ENCODE measurements at regions not wholly inside any gene's neighbourhood (a gene's known extent, or its start where the extent isn't known, plus 50 kb on each side); places are given as distances from the start of the nearest gene placed in this dataset.

GRCh38 chr3:193984876-193985275, 151.1 kb upstream of the HES1 start:
- DNase-seq = no peak

GRCh38 chr3:193987186-193987585, 148.8 kb upstream of the HES1 start:
- WGBS (ENCODE audit: insufficient coverage, low lambda C conversion rate) = 58% methylated on average over 4 of the region's 5 CpGs
- Histone ChIP-seq H3K27ac (ENCODE audit: low read length) (no peak overlapping the region), H3K9me3 (ENCODE audit: control insufficient read depth, low read depth, low read length) (no peaks in the 10 kb centered on the region), H3K36me3 (ENCODE audit: control insufficient read depth, insufficient read depth, low read length) (no peaks in the 10 kb centered on the region), H3K27me3 (ENCODE audit: control insufficient read depth, insufficient read depth, low read length) (no peaks in the 10 kb centered on the region), H3K4me3 (ENCODE audit: low read length) (no peak overlapping the region), H3K4me1 (ENCODE audit: control insufficient read depth, insufficient read depth, low read length) (no peaks in the 10 kb centered on the region)
- DNase-seq = no peak

More at GRCh38 chr3:193984876-193985275, 151.1 kb upstream of the HES1 start:
- no peak overlapping the region for H3K4me3 ChIP-seq (ENCODE audit: low read length)
- H3K27ac ChIP-seq (ENCODE audit: low read length) = no peak overlapping the region
- H3K27me3 ChIP-seq (ENCODE audit: control insufficient read depth, insufficient read depth, low read length) = no peaks in the 10 kb centered on the region
- no peaks in the 10 kb centered on the region for H3K9me3 ChIP-seq (ENCODE audit: control insufficient read depth, low read depth, low read length)
- H3K4me1 ChIP-seq (ENCODE audit: control insufficient read depth, insufficient read depth, low read length) = no peaks in the 10 kb centered on the region
- no CpG with 5 or more reads among the region's 6 CpGs for WGBS (ENCODE audit: insufficient coverage, low lambda C conversion rate)
- no peaks in the 10 kb centered on the region for H3K36me3 ChIP-seq (ENCODE audit: control insufficient read depth, insufficient read depth, low read length)

- WGBS (ENCODE audit: insufficient coverage, low lambda C conversion rate) = no CpG with 5 or more reads among the region's 1 CpG
- no peaks in the 10 kb centered on the region for H3K36me3 ChIP-seq (ENCODE audit: control insufficient read depth, insufficient read depth, low read length)
- H3K4me3 ChIP-seq (ENCODE audit: low read length) = no peak overlapping the region
- H3K27ac ChIP-seq (ENCODE audit: low read length) = no peak overlapping the region
- DNase-seq = no peak
- no peaks in the 10 kb centered on the region for H3K4me1 ChIP-seq (ENCODE audit: control insufficient read depth, insufficient read depth, low read length)
- no peaks in the 10 kb centered on the region for H3K27me3 ChIP-seq (ENCODE audit: control insufficient read depth, insufficient read depth, low read length)
- no peaks in the 10 kb centered on the region for H3K9me3 ChIP-seq (ENCODE audit: control insufficient read depth, low read depth, low read length)
These were observed 146.8 kb upstream of the HES1 start for GRCh38 chr3:193989186-193989585.

GRCh38 chr3:193991666-193992424, 144.1 kb upstream of the HES1 start:
- peaks cover 4% of the 10 kb centered on the region for H3K4me1 ChIP-seq (ENCODE audit: control insufficient read depth, insufficient read depth, low read length)
- no CpG with 5 or more reads among the region's 14 CpGs for WGBS (ENCODE audit: insufficient coverage, low lambda C conversion rate)
- no peaks in the 10 kb centered on the region for H3K27me3 ChIP-seq (ENCODE audit: control insufficient read depth, insufficient read depth, low read length)
- H3K36me3 ChIP-seq (ENCODE audit: control insufficient read depth, insufficient read depth, low read length) = no peaks in the 10 kb centered on the region
- no peak overlapping the region for H3K4me3 ChIP-seq (ENCODE audit: low read length)
- no peak overlapping the region for H3K27ac ChIP-seq (ENCODE audit: low read length)
- no peaks in the 10 kb centered on the region for H3K9me3 ChIP-seq (ENCODE audit: control insufficient read depth, low read depth, low read length)
- no peak for DNase-seq

GRCh38 chr3:193992425-193993037, 143.4 kb upstream of the HES1 start:
- DNase-seq = no peak
- 30% methylated on average over 1 of the region's 2 CpGs for WGBS (ENCODE audit: insufficient coverage, low lambda C conversion rate)
- Histone ChIP-seq H3K27ac (ENCODE audit: low read length) (no peak overlapping the region), H3K27me3 (ENCODE audit: control insufficient read depth, insufficient read depth, low read length) (no peaks in the 10 kb centered on the region), H3K4me1 (ENCODE audit: control insufficient read depth, insufficient read depth, low read length) (peaks cover 4% of the 10 kb centered on the region), H3K36me3 (ENCODE audit: control insufficient read depth, insufficient read depth, low read length) (no peaks in the 10 kb centered on the region), H3K9me3 (ENCODE audit: control insufficient read depth, low read depth, low read length) (no peaks in the 10 kb centered on the region), H3K4me3 (ENCODE audit: low read length) (no peak overlapping the region)

GRCh38 chr3:193996221-193996620, 139.7 kb upstream of the HES1 start:
- WGBS (ENCODE audit: insufficient coverage, low lambda C conversion rate) = 100% methylated on average over 1 of the region's 7 CpGs
- H3K36me3 ChIP-seq (ENCODE audit: control insufficient read depth, insufficient read depth, low read length) = no peaks in the 10 kb centered on the region

GRCh38 chr3:193996641-193997089, 139.3 kb upstream of the HES1 start:
- no peak overlapping the region for H3K27ac ChIP-seq (ENCODE audit: low read length)
- no peaks in the 10 kb centered on the region for H3K27me3 ChIP-seq (ENCODE audit: control insufficient read depth, insufficient read depth, low read length)
- no peak for DNase-seq
- WGBS (ENCODE audit: insufficient coverage, low lambda C conversion rate) = no CpG with 5 or more reads among the region's 6 CpGs
- H3K4me1 ChIP-seq (ENCODE audit: control insufficient read depth, insufficient read depth, low read length) = peaks cover 4% of the 10 kb centered on the region
- no peak overlapping the region for H3K4me3 ChIP-seq (ENCODE audit: low read length)
- no peaks in the 10 kb centered on the region for H3K9me3 ChIP-seq (ENCODE audit: control insufficient read depth, low read depth, low read length)
- no peaks in the 10 kb centered on the region for H3K36me3 ChIP-seq (ENCODE audit: control insufficient read depth, insufficient read depth, low read length)

More at GRCh38 chr3:193996221-193996620, 139.7 kb upstream of the HES1 start:
- Histone ChIP-seq H3K9me3 (ENCODE audit: control insufficient read depth, low read depth, low read length) (no peaks in the 10 kb centered on the region), H3K27me3 (ENCODE audit: control insufficient read depth, insufficient read depth, low read length) (no peaks in the 10 kb centered on the region), H3K27ac (ENCODE audit: low read length) (no peak overlapping the region), H3K4me3 (ENCODE audit: low read length) (no peak overlapping the region), H3K4me1 (ENCODE audit: control insufficient read depth, insufficient read depth, low read length) (peaks cover 4% of the 10 kb centered on the region)
- DNase-seq = no peak

GRCh38 chr3:193997228-193998122, 138.5 kb upstream of the HES1 start:
- Histone ChIP-seq H3K27me3 (ENCODE audit: control insufficient read depth, insufficient read depth, low read length) (no peaks in the 10 kb centered on the region), H3K4me3 (ENCODE audit: low read length) (no peak overlapping the region), H3K4me1 (ENCODE audit: control insufficient read depth, insufficient read depth, low read length) (peaks cover 5% of the 10 kb centered on the region), H3K9me3 (ENCODE audit: control insufficient read depth, low read depth, low read length) (no peaks in the 10 kb centered on the region), H3K36me3 (ENCODE audit: control insufficient read depth, insufficient read depth, low read length) (no peaks in the 10 kb centered on the region), H3K27ac (ENCODE audit: low read length) (no peak overlapping the region)
- no peak for DNase-seq
- 100% methylated on average over 1 of the region's 12 CpGs for WGBS (ENCODE audit: insufficient coverage, low lambda C conversion rate)

GRCh38 chr3:193998123-193998448, 137.9 kb upstream of the HES1 start:
- Histone ChIP-seq H3K4me1 (ENCODE audit: control insufficient read depth, insufficient read depth, low read length) (peaks cover 8% of the 10 kb centered on the region), H3K9me3 (ENCODE audit: control insufficient read depth, low read depth, low read length) (no peaks in the 10 kb centered on the region), H3K27me3 (ENCODE audit: control insufficient read depth, insufficient read depth, low read length) (no peaks in the 10 kb centered on the region), H3K27ac (ENCODE audit: low read length) (no peak overlapping the region), H3K4me3 (ENCODE audit: low read length) (no peak overlapping the region), H3K36me3 (ENCODE audit: control insufficient read depth, insufficient read depth, low read length) (no peaks in the 10 kb centered on the region)
- WGBS (ENCODE audit: insufficient coverage, low lambda C conversion rate) = no CpG with 5 or more reads among the region's 1 CpG
- DNase-seq = no peak

GRCh38 chr3:193998628-193999195, 137.2 kb upstream of the HES1 start:
- Histone ChIP-seq H3K4me3 (ENCODE audit: low read length) (no peak overlapping the region), H3K27ac (ENCODE audit: low read length) (no peak overlapping the region), H3K27me3 (ENCODE audit: control insufficient read depth, insufficient read depth, low read length) (no peaks in the 10 kb centered on the region), H3K9me3 (ENCODE audit: control insufficient read depth, low read depth, low read length) (no peaks in the 10 kb centered on the region), H3K4me1 (ENCODE audit: control insufficient read depth, insufficient read depth, low read length) (peaks cover 11% of the 10 kb centered on the region), H3K36me3 (ENCODE audit: control insufficient read depth, insufficient read depth, low read length) (no peaks in the 10 kb centered on the region)
- no peak for DNase-seq
- WGBS (ENCODE audit: insufficient coverage, low lambda C conversion rate) = no CpG with 5 or more reads among the region's 12 CpGs

Data from large intestine (tissue), 3 donors.